Aorta (tissue), 5 donors: ENCODE measurements at regions not wholly inside any gene's neighbourhood (a gene's known extent, or its start where the extent isn't known, plus 50 kb on each side); places are given as distances from the start of the nearest gene placed in this dataset.
"Not testable (repeated sequence)": the region's sequence is repeated elsewhere in the genome, so short reads cannot be mapped to it uniquely, and the experiment has no call there.

Experiments used
- ATAC-seq: fragments of 200-7000 bp; cut with Tn5 transposase; one replicate; pipeline ENCODE4 v1.9.1; 2022; ENCODE audit warnings: moderate library complexity; ENCODE audit not compliant: low FRiP score
- DNase-seq, 2 donors: peaks; one replicate each; pipeline ENCODE4 v3.0.0-alpha.2; 2020
- H3K27ac ChIP-seq, 2 donors: one replicate each; pipeline ENCODE4 v1.5.1; 2013; ENCODE audit warnings: low read length in 2 of 2, mild to moderate bottlenecking in 2 of 2, moderate library complexity in 2 of 2, control low read depth in 1 of 2, inconsistent platforms in 1 of 2, low read depth in 1 of 2
- H3K27me3 ChIP-seq, 2 donors: one replicate each; pipeline ENCODE4 v1.6.1; 2013; ENCODE audit warnings: control low read depth in 1 of 2, low read length in 1 of 2, mild to moderate bottlenecking in 1 of 2, moderate library complexity in 1 of 2; ENCODE audit not compliant: insufficient read depth in 2 of 2, control insufficient read depth in 1 of 2
- H3K36me3 ChIP-seq, 2 donors: one replicate each; pipeline ENCODE4 v1.6.1; 2013; ENCODE audit warnings: control low read depth in 1 of 2, low read length in 1 of 2, mild to moderate bottlenecking in 1 of 2; ENCODE audit not compliant: insufficient read depth in 2 of 2, control insufficient read depth in 1 of 2
- H3K4me1 ChIP-seq, 2 donors: one replicate each; pipeline ENCODE4 v1.6.1; 2013; ENCODE audit warnings: low read length in 2 of 2, control low read depth in 1 of 2, mild to moderate bottlenecking in 1 of 2, moderate library complexity in 1 of 2; ENCODE audit not compliant: insufficient read depth in 2 of 2, control insufficient read depth in 1 of 2
- H3K4me3 ChIP-seq, 2 donors: one replicate each; pipeline ENCODE4 v1.5.1; 2013; ENCODE audit warnings: low read length in 2 of 2, control low read depth in 1 of 2, mild to moderate bottlenecking in 1 of 2
- H3K9me3 ChIP-seq: one replicate; pipeline ENCODE4 v1.6.1; 2013; ENCODE audit warnings: mild to moderate bottlenecking, low read length; ENCODE audit not compliant: control insufficient read depth
- WGBS, 2 donors: extraction: QIAGEN DNeasy Blood & Tissue Kit; methylation state at CpG; one replicate each; pipeline ENCODE4 v1.1.7; 2013; 5-methylcytosine and 5-hydroxymethylcytosine counted together
- intact Hi-C, 2 donors: fragments of 100-400 bp; cut with DNase I; formaldehyde crosslinking; loops; one replicate each; pipeline versions ENCODE4 v1.14.2 to v1.15.0; 2022
- donor health status: healthy with polysubstance abuse.
- donor health status: Bipolar disorder and iron deficiency.
- donor health status: DM: no; HTN: no; CAD: no.
- donor health status: DM: no; HTN: no; CAD: no.
- donor health status: DM: yes; HTN: yes; CAD: no.

- DNase-seq (no peak), ATAC-seq (no peak)
- Histone ChIP-seq H3K4me3 (no peak overlapping the region), H3K36me3 (peaks cover 2 to 3% of the 10 kb centered on the region in 2 donors), H3K4me1 (no peaks in the 10 kb centered on the region), H3K27ac (no peak overlapping the region), H3K9me3 (no peaks in the 10 kb centered on the region), H3K27me3 (no peaks in the 10 kb centered on the region)
- intact Hi-C loops = no loop called here
- WGBS, 2 donors = 53 to 56% methylated on average over 6 of the region's 6 CpGs
Measured at GRCh38 chr6:144493035-144493910, 208.1 kb downstream of the UTRN start.

DNA sequence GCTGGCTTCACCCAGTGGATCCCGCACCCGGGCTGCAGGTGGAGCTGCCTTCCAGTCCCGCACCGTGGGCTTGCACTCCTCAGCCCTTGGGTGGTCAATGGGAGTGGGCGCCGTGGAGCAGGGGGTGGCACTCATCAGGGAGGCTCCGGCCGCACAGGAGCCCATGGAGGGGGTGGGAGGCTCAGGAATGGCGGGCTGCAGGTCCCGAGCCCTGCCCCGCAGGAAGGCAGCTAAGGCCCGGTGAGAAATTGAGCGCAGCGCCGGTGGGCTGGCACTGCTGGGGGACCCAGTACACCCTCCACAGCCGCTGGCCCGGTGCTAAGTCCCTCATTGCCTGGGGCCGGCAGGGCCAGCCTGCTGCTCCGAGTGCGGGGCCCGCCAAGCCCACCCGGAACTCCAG is 209.9 kb downstream of the UTRN start:
- ATAC-seq, H3K36me3 ChIP-seq, H3K27me3 ChIP-seq, H3K4me3 ChIP-seq, H3K4me1 ChIP-seq, DNase-seq, intact Hi-C loops, H3K27ac ChIP-seq, H3K9me3 ChIP-seq: not testable (repeated sequence)
- 97 to 98% methylated on average over 22 of the region's 22 CpGs for WGBS, 2 donors

GRCh38 chr6:144497650-144498049 is 212.5 kb downstream of the UTRN start:
- DNase-seq (no peak), ATAC-seq (no peak)
- no peaks in the 10 kb centered on the region for H3K27me3 ChIP-seq
- no peak overlapping the region for H3K4me3 ChIP-seq
- H3K9me3 ChIP-seq = no peaks in the 10 kb centered on the region
- H3K36me3 ChIP-seq = peaks cover 0 to 4% of the 10 kb centered on the region in 2 donors
- no peaks in the 10 kb centered on the region for H3K4me1 ChIP-seq
- no peak overlapping the region for H3K27ac ChIP-seq
- intact Hi-C loops = no loop called here
- 93 to 100% methylated on average over 1 of the region's 1 CpG for WGBS, 2 donors

DNA sequence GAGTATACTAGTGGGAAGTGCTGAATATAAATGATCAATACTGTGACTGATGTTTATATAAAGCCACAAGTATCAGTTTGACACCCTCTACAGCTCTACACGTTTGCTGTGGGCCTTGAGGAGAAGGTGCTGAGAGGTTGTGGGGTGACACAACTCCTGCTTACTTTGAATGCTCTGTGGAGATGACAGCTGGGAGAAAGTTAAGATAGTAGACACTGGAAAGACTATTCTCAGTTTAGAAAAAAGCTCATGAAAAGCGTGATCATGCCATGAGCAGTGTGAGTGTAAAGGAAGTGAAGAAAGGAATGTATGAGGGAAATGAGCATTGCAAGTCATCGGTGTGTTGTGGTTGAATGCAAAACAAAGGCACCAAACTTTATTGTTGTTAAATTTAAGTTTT is 215.8 kb downstream of the UTRN start:
- WGBS, 2 donors = 64 to 66% methylated on average over 3 of the region's 3 CpGs
- ATAC-seq (no peak), DNase-seq (no peak)
- Histone ChIP-seq H3K36me3 (peaks cover 0 to 4% of the 10 kb centered on the region in 2 donors), H3K27ac (no peak overlapping the region), H3K9me3 (no peaks in the 10 kb centered on the region), H3K4me1 (no peaks in the 10 kb centered on the region), H3K27me3 (no peaks in the 10 kb centered on the region), H3K4me3 (no peak overlapping the region)
- intact Hi-C loops = no loop called here

GRCh38 chr6:144505214-144505613 is 220.1 kb downstream of the UTRN start:
- H3K9me3 ChIP-seq, intact Hi-C loops, H3K36me3 ChIP-seq, DNase-seq, H3K27ac ChIP-seq, H3K4me1 ChIP-seq, H3K27me3 ChIP-seq, H3K4me3 ChIP-seq, ATAC-seq: not testable (repeated sequence)
- WGBS, 2 donors = 96 to 99% methylated on average over 4 of the region's 4 CpGs

- H3K36me3 ChIP-seq = not testable (repeated sequence)
Measured at GRCh38 chr6:144506051-144506450, 220.9 kb downstream of the UTRN start.

GRCh38 chr6:144507772-144508312 is 222.7 kb downstream of the UTRN start:
- H3K4me1 ChIP-seq, intact Hi-C loops, H3K27me3 ChIP-seq, H3K27ac ChIP-seq, DNase-seq, ATAC-seq, H3K36me3 ChIP-seq, H3K9me3 ChIP-seq, H3K4me3 ChIP-seq: not testable (repeated sequence)
- WGBS, 2 donors = 89% methylated on average over 6 of the region's 6 CpGs

More at GRCh38 chr6:144506051-144506450, 220.9 kb downstream of the UTRN start:
- H3K9me3 ChIP-seq, DNase-seq, H3K27me3 ChIP-seq, ATAC-seq, H3K27ac ChIP-seq, intact Hi-C loops, H3K4me1 ChIP-seq, H3K4me3 ChIP-seq: not testable (repeated sequence)
- WGBS, 2 donors = 97 to 98% methylated on average over 3 of the region's 3 CpGs

- Histone ChIP-seq H3K27ac (no peak overlapping the region), H3K9me3 (no peaks in the 10 kb centered on the region), H3K4me3 (no peak overlapping the region), H3K36me3 (peaks cover 0 to 3% of the 10 kb centered on the region in 2 donors), H3K4me1 (no peaks in the 10 kb centered on the region), H3K27me3 (no peaks in the 10 kb centered on the region)
- ATAC-seq = no peak
- intact Hi-C loops = no loop called here
- DNase-seq = no peak
- 92 to 94% methylated on average over 4 of the region's 4 CpGs for WGBS, 2 donors
Measured at GRCh38 chr6:144510859-144511258, 225.7 kb downstream of the UTRN start.

- 83 to 88% methylated on average over 5 of the region's 5 CpGs for WGBS, 2 donors
- no peak overlapping the region for H3K27ac ChIP-seq
- no peak overlapping the region for H3K4me3 ChIP-seq
- DNase-seq (no peak), ATAC-seq (no peak)
- intact Hi-C loops = no loop called here
- H3K27me3 ChIP-seq = no peaks in the 10 kb centered on the region
- no peaks in the 10 kb centered on the region for H3K4me1 ChIP-seq
- H3K36me3 ChIP-seq = peaks cover 0 to 3% of the 10 kb centered on the region in 2 donors
- no peaks in the 10 kb centered on the region for H3K9me3 ChIP-seq
Measured at GRCh38 chr6:144515761-144516160, 230.6 kb downstream of the UTRN start.
